GM19099 (cell line): ENCODE measurements at regions not wholly inside any gene's neighbourhood (a gene's known extent, or its start where the extent isn't known, plus 50 kb on each side); places are given as distances from the start of the nearest gene placed in this dataset.

Experiments used
- POLR2A ChIP-seq: IDR thresholded peaks from 3 replicates; pipeline ENCODE4 v1.6.1; 2011; ENCODE audit warnings: low read depth; ENCODE audit not compliant: insufficient read length; ENCODE audit errors: extremely low read depth

GRCh38 chr22:49021926-49022815, 805.5 kb downstream of the BRD1 start:
- TF ChIP-seq POLR2A: no peak

GRCh38 chr22:49021131-49021925, 806.3 kb downstream of the BRD1 start:
- TF ChIP-seq POLR2A: no peak

GRCh38 chr22:49019737-49020713, 807.6 kb downstream of the BRD1 start:
- TF ChIP-seq POLR2A: no peak

- TF ChIP-seq POLR2A: no peak
Measured at GRCh38 chr22:49018601-49019000, 809.1 kb downstream of the BRD1 start.

GRCh38 chr22:49017482-49018329, 810.0 kb downstream of the BRD1 start:
- no peak for TF ChIP-seq POLR2A

GRCh38 chr22:49016909-49017481, 810.7 kb downstream of the BRD1 start:
- no peak for TF ChIP-seq POLR2A

GRCh38 chr22:49015993-49016908, 811.4 kb downstream of the BRD1 start:
- no peak for TF ChIP-seq POLR2A

- no peak for TF ChIP-seq POLR2A
Measured at GRCh38 chr22:49015459-49015858, 812.2 kb downstream of the BRD1 start.

GRCh38 chr22:49014227-49015201, 813.2 kb downstream of the BRD1 start:
- TF ChIP-seq POLR2A: no peak

- TF ChIP-seq POLR2A: no peak
Measured at GRCh38 chr22:49013707-49014106, 814.0 kb downstream of the BRD1 start.

GRCh38 chr22:49012712-49013395, 814.8 kb downstream of the BRD1 start:
- TF ChIP-seq POLR2A: no peak
